ENCODE measurements at regions not wholly inside any gene's neighbourhood (a gene's known extent, or its start where the extent isn't known, plus 50 kb on each side); places are given as distances from the start of the nearest gene placed in this dataset.

DNA sequence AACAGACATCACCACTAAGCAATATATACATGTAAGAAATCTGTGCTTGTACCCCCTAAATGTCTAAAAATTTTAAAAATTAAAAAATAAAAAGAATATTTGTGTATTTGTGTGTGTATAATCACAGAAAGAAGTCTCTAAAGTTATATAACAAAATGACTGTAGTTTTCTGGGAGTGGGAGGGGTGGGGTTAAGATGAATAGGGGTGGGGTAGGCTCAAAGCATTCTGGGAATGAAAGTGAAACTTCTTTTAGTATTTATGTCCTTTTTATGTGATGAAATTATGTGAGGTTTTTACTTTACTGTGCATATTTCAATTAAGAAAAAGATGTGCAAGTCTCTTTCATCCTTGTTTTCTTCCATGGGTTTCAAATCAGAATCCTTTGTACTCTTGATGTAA is 65.3 kb downstream of the FASLG start:
- TF ChIP-seq, protein P1, sequence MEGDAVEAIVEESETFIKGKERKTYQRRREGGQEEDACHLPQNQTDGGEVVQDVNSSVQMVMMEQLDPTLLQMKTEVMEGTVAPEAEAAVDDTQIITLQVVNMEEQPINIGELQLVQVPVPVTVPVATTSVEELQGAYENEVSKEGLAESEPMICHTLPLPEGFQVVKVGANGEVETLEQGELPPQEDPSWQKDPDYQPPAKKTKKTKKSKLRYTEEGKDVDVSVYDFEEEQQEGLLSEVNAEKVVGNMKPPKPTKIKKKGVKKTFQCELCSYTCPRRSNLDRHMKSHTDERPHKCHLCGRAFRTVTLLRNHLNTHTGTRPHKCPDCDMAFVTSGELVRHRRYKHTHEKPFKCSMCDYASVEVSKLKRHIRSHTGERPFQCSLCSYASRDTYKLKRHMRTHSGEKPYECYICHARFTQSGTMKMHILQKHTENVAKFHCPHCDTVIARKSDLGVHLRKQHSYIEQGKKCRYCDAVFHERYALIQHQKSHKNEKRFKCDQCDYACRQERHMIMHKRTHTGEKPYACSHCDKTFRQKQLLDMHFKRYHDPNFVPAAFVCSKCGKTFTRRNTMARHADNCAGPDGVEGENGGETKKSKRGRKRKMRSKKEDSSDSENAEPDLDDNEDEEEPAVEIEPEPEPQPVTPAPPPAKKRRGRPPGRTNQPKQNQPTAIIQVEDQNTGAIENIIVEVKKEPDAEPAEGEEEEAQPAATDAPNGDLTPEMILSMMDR (IDR thresholded peaks at IDR 0.05; ENCODE audit: low read length), result no peak
- no peak for TF ChIP-seq EZH2phosphoT487 (IDR thresholded peaks at IDR 0.05; ENCODE audit: low read length)

All from MM.1S (cell line).